NCI-H345 treated with DMSO at 0.1 percent for 48 hours (cell line): ENCODE measurements at regions not wholly inside any gene's neighbourhood (a gene's known extent, or its start where the extent isn't known, plus 50 kb on each side); places are given as distances from the start of the nearest gene placed in this dataset.
"Not testable (repeated sequence)": the region's sequence is repeated elsewhere in the genome, so short reads cannot be mapped to it uniquely, and the experiment has no call there.

Source experiments
- DNase-seq: peaks from one replicate; lab custom pipeline; 2025; ENCODE audit not compliant: unreplicated experiment; lab: John Stamatoyannopoulos, UW

- DNase-seq: no peak
These were observed 324.5 kb upstream of the PTGER4 start for GRCh38 chr5:40355181-40355580.

GRCh38 chr5:40354171-40354570 lies 325.5 kb upstream of the PTGER4 start:
- no peak for DNase-seq

- DNase-seq: no peak
These were observed 326.3 kb upstream of the PTGER4 start for GRCh38 chr5:40353442-40353841.

GRCh38 chr5:40347981-40348725 lies 331.6 kb upstream of the PTGER4 start:
- no peak for DNase-seq

GRCh38 chr5:40346901-40347300 lies 332.8 kb upstream of the PTGER4 start:
- no peak for DNase-seq

GRCh38 chr5:40338434-40338833 lies 341.3 kb upstream of the PTGER4 start:
- not testable (repeated sequence) for DNase-seq

- DNase-seq: no peak
These were observed 345.5 kb upstream of the PTGER4 start for GRCh38 chr5:40334242-40334635.

- DNase-seq: no peak
These were observed 346.1 kb upstream of the PTGER4 start for GRCh38 chr5:40333459-40334241.

GRCh38 chr5:40332970-40333369 lies 346.7 kb upstream of the PTGER4 start:
- no peak for DNase-seq

- DNase-seq: no peak
These were observed 348.1 kb upstream of the PTGER4 start for GRCh38 chr5:40331616-40332015.

- no peak for DNase-seq
These were observed 358.2 kb upstream of the PTGER4 start for GRCh38 chr5:40321514-40321913.

- DNase-seq: no peak
These were observed 361.3 kb upstream of the PTGER4 start for GRCh38 chr5:40318395-40318794.

- DNase-seq: no peak
These were observed 362.7 kb upstream of the PTGER4 start for GRCh38 chr5:40317023-40317422.

GRCh38 chr5:40315126-40315525 lies 364.6 kb upstream of the PTGER4 start:
- DNase-seq: no peak

GRCh38 chr5:40314275-40314674 lies 365.4 kb upstream of the PTGER4 start:
- DNase-seq: no peak

GRCh38 chr5:40312205-40312604 lies 367.5 kb upstream of the PTGER4 start:
- DNase-seq: no peak

- no peak for DNase-seq
These were observed 369.9 kb upstream of the PTGER4 start for GRCh38 chr5:40309851-40310250.

- no peak for DNase-seq
These were observed 370.8 kb upstream of the PTGER4 start for GRCh38 chr5:40308867-40309266.

GRCh38 chr5:40307920-40308319 lies 371.8 kb upstream of the PTGER4 start:
- no peak for DNase-seq

GRCh38 chr5:40306869-40307487 lies 372.7 kb upstream of the PTGER4 start:
- no peak for DNase-seq

- no peak for DNase-seq
These were observed 387.7 kb upstream of the PTGER4 start for GRCh38 chr5:40292006-40292405.

- DNase-seq: no peak
These were observed 388.4 kb upstream of the PTGER4 start for GRCh38 chr5:40291338-40291737.
